ENCODE measurements at regions not wholly inside any gene's neighbourhood (a gene's known extent, or its start where the extent isn't known, plus 50 kb on each side); places are given as distances from the start of the nearest gene placed in this dataset.

- no peak overlapping the region for H3K4me2 ChIP-seq
- POLR2A ChIA-PET, result no interaction called here
Measured at GRCh38 chr7:43039346-43039745, 73.1 kb upstream of the HECW1 start.

GRCh38 chr7:43040461-43040860 lies 72.0 kb upstream of the HECW1 start:
- ChIA-PET POLR2A (interaction anchor here (0.6 kb wide), 1 partner anchor 1182 kb away, joined by 3 read pairs; no protein-coding TSS in a partner anchor), CTCF (interaction anchor here (0.9 to 1.3 kb wide), 2 partner anchors 68 to 99 kb away, joined by 3 to 4 read pairs; no protein-coding TSS in a partner anchor)
- Histone ChIP-seq H2AFZ (ENCODE audit: low read depth) (no peak overlapping the region), H3K27me3 (ENCODE audit: insufficient read depth) (no peaks in the 10 kb centered on the region), H4K20me1 (ENCODE audit: insufficient read depth) (no peaks in the 10 kb centered on the region), H3K9me2 (no peaks in the 10 kb centered on the region), H3K4me2 (no peak overlapping the region), H3K79me2 (ENCODE audit: insufficient read depth) (no peaks in the 10 kb centered on the region), H3K4me1 (ENCODE audit: control insufficient read depth in 1 of 2, insufficient read depth in 2 of 2, low read depth in 1 of 2, low read length in 1 of 2) (peaks cover 0 to 10% of the 10 kb centered on the region in 2 experiments; a peak in 1 of 4 replicates), H3K36me3 (replicated peaks in 1 of 2; ENCODE audit: control insufficient read depth in 1 of 2, insufficient read depth in 2 of 2, low read length in 1 of 2) (no peaks in the 10 kb centered on the region), H3K27ac (ENCODE audit: low read depth in 2 of 2, low read length in 1 of 2) (no peak overlapping the region), H3F3A (replicated peaks; ENCODE audit: insufficient read depth) (peaks cover 6% of the 10 kb centered on the region), H3K4me3 (ENCODE audit: low read depth in 2 of 2, low read length in 1 of 2) (no peak overlapping the region), H3K9me3 (peaks cover 5% of the 10 kb centered on the region; the same call in 1 of the 2 replicates), H3K9ac (no peak overlapping the region)
- DNase-seq, result no peak
- TF ChIP-seq USF1 (IDR thresholded peaks at IDR 0.05; ENCODE audit: borderline replicate concordance, low read depth) (no peak), IRF3 (IDR thresholded peaks at IDR 0.05; ENCODE audit: low read depth, low read length) (no peak), MXI1 (IDR thresholded peaks at IDR 0.05; ENCODE audit: low read depth, low read length) (no peak), NFIC (IDR thresholded peaks at IDR 0.05; ENCODE audit: borderline replicate concordance) (no peak), EP300 (IDR thresholded peaks at IDR 0.05; ENCODE audit: borderline replicate concordance in 1 of 2, low read depth in 1 of 2, low read length in 1 of 2) (no peak), REST (IDR thresholded peaks at IDR 0.05; ENCODE audit: low read depth, low read length) (no peak), GABPA (IDR thresholded peaks at IDR 0.05; ENCODE audit: low read depth) (no peak), TAF1 (IDR thresholded peaks at IDR 0.05; ENCODE audit: borderline replicate concordance, low read depth, low read length) (no peak), TCF12 (IDR thresholded peaks at IDR 0.05) (no peak)

More at GRCh38 chr7:43039346-43039745, 73.1 kb upstream of the HECW1 start:
- TF ChIP-seq FOSL2 (IDR thresholded peaks at IDR 0.05; ENCODE audit: borderline replicate concordance, low read depth), result no peak
- TF ChIP-seq RXRA (IDR thresholded peaks at IDR 0.05; ENCODE audit: borderline replicate concordance, low read depth), result no peak
- TF ChIP-seq POLR2AphosphoS5 (IDR thresholded peaks at IDR 0.05; ENCODE audit: low read depth, low read length), result no peak
- no peak for TF ChIP-seq GABPA (IDR thresholded peaks at IDR 0.05; ENCODE audit: low read depth)
- TF ChIP-seq REST (IDR thresholded peaks at IDR 0.05; ENCODE audit: low read depth, low read length), result no peak
- no peak for TF ChIP-seq MAX (IDR thresholded peaks at IDR 0.05; ENCODE audit: low read depth)
- TF ChIP-seq EZH2phosphoT487 (IDR thresholded peaks at IDR 0.05; ENCODE audit: borderline replicate concordance, low read depth), result no peak
- Histone ChIP-seq H3K4me3 (ENCODE audit: low read depth in 2 of 2, low read length in 1 of 2) (no peak overlapping the region), H3K36me3 (replicated peaks in 1 of 2; ENCODE audit: control insufficient read depth in 1 of 2, insufficient read depth in 2 of 2, low read length in 1 of 2) (no peaks in the 10 kb centered on the region), H2AFZ (ENCODE audit: low read depth) (peak overlapping the region; percentile 12; the same call in 1 of the 2 replicates), H4K20me1 (ENCODE audit: insufficient read depth) (no peaks in the 10 kb centered on the region), H3F3A (replicated peaks; ENCODE audit: insufficient read depth) (peaks cover 6% of the 10 kb centered on the region), H3K27ac (ENCODE audit: low read depth in 2 of 2, low read length in 1 of 2) (no peak overlapping the region), H3K9ac (no peak overlapping the region), H3K27me3 (ENCODE audit: insufficient read depth) (no peaks in the 10 kb centered on the region), H3K79me2 (ENCODE audit: insufficient read depth) (no peaks in the 10 kb centered on the region), H3K9me2 (no peaks in the 10 kb centered on the region), H3K4me1 (ENCODE audit: control insufficient read depth in 1 of 2, insufficient read depth in 2 of 2, low read depth in 1 of 2, low read length in 1 of 2) (peaks cover 0 to 10% of the 10 kb centered on the region in 2 experiments; a peak in 1 of 4 replicates), H3K9me3 (peaks cover 5% of the 10 kb centered on the region; the same call in 1 of the 2 replicates)
- CTCF ChIA-PET, result interaction anchor here (1.3 kb wide), 1 partner anchor 98 kb away, joined by 3 read pairs; no protein-coding TSS in a partner anchor
- DNase-seq, result no peak
- WGBS (ENCODE audit: low lambda C conversion rate), result 24% methylated on average over 3 of the region's 3 CpGs
